ENCODE measurements at regions not wholly inside any gene's neighbourhood (a gene's known extent, or its start where the extent isn't known, plus 50 kb on each side); places are given as distances from the start of the nearest gene placed in this dataset.

- no peak for DNase-seq (ENCODE audit: low read depth in 4 of 4, low spot score in 3 of 4)
Measured at GRCh38 chr12:16756833-16757555, 151.0 kb upstream of the LMO3 start.

DNA sequence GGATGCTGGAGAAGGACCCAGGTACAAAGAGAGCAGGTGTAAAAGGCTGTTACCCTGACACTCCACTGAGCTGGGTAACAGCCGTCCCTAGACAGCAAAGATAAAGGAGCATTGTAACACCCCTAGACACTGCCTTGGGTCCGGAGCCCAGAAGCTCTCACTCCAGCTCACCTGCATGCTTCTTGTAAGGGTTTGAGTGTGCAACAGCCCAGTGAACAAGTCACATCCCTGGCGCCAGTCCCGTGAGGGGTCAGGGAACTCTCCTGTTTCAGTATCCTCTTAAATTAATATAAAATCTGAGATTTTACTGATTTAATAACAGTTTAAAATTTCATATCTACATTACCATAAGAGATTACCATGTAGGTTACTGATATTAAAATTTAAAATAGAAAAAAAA, 124.8 kb upstream of the LMO3 start:
- DNase-seq (ENCODE audit: low read depth in 4 of 4, low spot score in 3 of 4), result no peak

GRCh38 chr12:16726879-16727278, 120.9 kb upstream of the LMO3 start:
- DNase-seq (ENCODE audit: low read depth in 4 of 4, low spot score in 3 of 4), result no peak

- DNase-seq (ENCODE audit: low read depth in 4 of 4, low spot score in 3 of 4), result no peak
Measured at GRCh38 chr12:16719713-16720416, 113.9 kb upstream of the LMO3 start.

DNA sequence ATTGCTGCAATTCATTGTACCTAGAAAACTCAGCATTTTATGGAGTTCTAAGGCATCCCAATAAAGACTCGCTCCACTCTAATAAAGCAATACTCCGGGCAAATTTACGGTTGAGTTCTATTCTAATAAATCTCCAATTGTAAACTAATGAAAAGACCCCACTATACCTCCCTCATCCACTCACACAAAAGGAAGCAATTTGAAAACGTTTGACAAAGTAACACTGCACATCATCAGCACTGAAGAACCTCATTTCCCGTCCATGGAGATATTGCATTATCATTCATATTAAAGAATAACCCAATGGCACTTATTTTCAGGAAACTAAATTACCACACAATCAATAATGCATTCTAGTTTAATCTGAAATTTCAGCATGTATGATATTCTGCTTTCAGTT, 111.0 kb upstream of the LMO3 start:
- no peak for DNase-seq (ENCODE audit: low read depth in 4 of 4, low spot score in 3 of 4)

DNA sequence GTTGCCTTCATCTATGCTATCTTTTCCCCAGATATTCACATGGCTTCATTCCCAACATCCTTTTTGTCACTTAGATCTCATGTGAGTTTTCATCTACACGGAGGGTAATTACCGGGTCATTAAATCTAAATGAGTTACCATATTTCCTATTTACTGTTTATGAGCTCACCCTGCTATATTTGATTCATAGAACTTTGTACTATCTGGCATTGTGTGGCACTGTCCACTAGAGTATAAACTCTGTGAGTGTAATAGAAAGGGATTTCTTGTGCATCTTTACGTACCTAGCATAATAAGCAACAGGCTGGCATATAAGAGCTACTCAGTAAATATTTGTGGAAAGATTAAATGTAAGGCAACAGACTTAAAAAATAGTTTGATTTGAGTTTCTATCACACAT, 86.1 kb upstream of the LMO3 start:
- no peak for DNase-seq (ENCODE audit: low read depth in 4 of 4, low spot score in 3 of 4)

- DNase-seq (ENCODE audit: low read depth in 4 of 4, low spot score in 3 of 4), result no peak
Measured at GRCh38 chr12:16691624-16692023, 85.7 kb upstream of the LMO3 start.

- no peak for DNase-seq (ENCODE audit: low read depth in 4 of 4, low spot score in 3 of 4)
Measured at GRCh38 chr12:16688200-16688599, 82.2 kb upstream of the LMO3 start.

- no peak for DNase-seq (ENCODE audit: low read depth in 4 of 4, low spot score in 3 of 4)
Measured at GRCh38 chr12:16685107-16685506, 79.1 kb upstream of the LMO3 start.

GRCh38 chr12:16681196-16681595, 75.2 kb upstream of the LMO3 start:
- no peak for DNase-seq (ENCODE audit: low read depth in 4 of 4, low spot score in 3 of 4)

GRCh38 chr12:16675438-16675837, 69.5 kb upstream of the LMO3 start:
- DNase-seq (ENCODE audit: low read depth in 4 of 4, low spot score in 3 of 4), result no peak

DNA sequence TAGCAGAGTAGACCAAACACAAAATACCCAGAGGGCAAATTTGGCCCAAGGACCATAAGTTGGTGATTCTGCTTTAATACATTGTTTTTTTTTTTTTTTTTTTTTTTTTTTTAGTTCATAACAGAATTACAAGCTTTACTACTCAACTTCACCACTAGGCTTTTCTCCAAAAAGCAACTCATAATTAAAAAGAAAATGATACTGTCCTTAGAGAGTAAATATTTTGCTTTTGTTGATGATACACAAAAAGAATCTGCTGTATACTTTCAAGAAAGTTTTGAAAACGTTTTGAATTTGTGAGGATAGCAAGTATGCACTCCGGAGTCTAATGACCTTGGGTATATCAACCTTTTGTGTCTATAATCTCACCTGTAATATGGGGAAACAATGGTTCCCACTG, 68.9 kb upstream of the LMO3 start:
- DNase-seq (ENCODE audit: low read depth in 4 of 4, low spot score in 3 of 4), result no peak

DNA sequence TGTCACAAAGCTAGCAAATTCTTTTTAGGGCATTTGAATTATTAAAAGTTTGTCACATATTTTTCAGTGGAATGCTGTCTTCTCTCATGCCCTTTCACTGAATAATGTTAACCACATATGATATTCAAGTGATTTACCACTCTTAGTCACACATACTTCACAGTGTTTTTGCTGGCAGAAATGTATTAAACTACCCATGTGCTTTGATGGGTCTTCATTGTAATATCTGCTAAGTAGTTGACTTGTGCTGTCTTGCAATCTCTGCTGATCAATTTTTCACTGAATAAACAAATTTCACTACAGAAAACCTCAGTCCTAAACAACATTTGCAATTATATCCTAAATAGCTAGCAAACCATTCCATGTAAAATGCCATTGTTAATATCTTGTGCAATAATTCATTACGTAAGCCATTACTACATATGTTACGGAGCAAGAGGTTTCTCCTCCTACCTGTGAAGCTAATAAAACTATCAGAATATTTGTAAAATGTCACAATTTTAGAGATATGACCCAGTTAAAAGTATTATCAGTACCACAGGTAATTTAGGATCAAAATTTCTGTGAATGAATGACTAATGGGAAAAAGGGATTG, 64.6 kb upstream of the LMO3 start:
- no peak for DNase-seq (ENCODE audit: low read depth in 4 of 4, low spot score in 3 of 4)

GRCh38 chr12:16669756-16670155, 63.8 kb upstream of the LMO3 start:
- no peak for DNase-seq (ENCODE audit: low read depth in 4 of 4, low spot score in 3 of 4)

DNA sequence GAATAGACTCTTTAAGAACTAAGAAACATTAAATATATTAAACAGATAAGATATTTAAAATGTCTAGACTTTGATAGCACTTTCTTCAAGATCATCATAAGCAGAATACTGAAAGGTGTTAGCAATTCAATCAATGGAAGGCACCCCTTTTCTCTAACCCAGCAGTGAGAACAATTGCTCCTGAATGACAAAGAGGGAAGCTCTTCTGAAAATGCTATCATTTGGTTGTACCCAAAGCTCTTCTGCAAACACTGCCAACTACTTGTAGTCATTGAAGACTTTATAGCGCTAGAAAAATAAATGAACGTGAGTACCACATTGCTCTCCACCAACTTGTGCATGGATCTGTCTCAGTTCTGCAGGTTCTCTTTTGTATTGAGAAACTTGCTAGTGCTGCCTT, 62.2 kb upstream of the LMO3 start:
- DNase-seq (ENCODE audit: low read depth in 4 of 4, low spot score in 3 of 4), result no peak

DNA sequence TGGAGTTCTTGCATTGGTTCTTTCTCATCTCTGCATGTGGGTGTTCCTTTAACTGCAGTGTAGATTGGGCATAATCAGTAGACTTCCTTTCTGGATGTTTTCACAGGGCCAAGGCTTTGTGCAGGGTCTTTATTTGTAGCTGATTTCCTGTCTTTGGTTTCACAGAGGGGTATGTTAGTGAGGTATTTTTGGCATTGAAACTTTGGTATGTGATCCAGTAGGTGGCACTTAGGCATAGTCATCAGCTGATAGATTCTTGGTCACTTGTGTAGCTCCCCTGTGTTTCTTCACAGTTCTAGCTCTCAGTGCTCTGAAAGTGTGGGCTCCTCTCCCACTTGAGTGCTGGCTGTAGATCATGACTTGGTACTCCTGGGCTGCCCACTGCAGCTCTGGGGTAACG, 52.7 kb upstream of the LMO3 start:
- no peak for DNase-seq (ENCODE audit: low read depth in 4 of 4, low spot score in 3 of 4)

All from right renal pelvis (tissue), 4 donors.